Activated naive CD8-positive, alpha-beta T cell treated with anti-CD3 and anti-CD28 coated beads for 36 hours (primary cell): ENCODE measurements at regions not wholly inside any gene's neighbourhood (a gene's known extent, or its start where the extent isn't known, plus 50 kb on each side); places are given as distances from the start of the nearest gene placed in this dataset.
A peak's percentile ranks its signal among the peaks of the same experiment; 100 is the strongest.
"Not testable (repeated sequence)": the region's sequence is repeated elsewhere in the genome, so short reads cannot be mapped to it uniquely, and the experiment has no call there.

Experiments used
- DNase-seq: peaks from one replicate; pipeline ENCODE4 v3.0.0; 2021
- H3K27ac Mint-ChIP-seq: one replicate; pipeline ENCODE4 v1.8.0; 2022; ENCODE audit warnings: mild to moderate bottlenecking, moderate library complexity, mixed read lengths
- H3K27me3 Mint-ChIP-seq: one replicate; pipeline ENCODE4 v1.8.0; 2022; ENCODE audit warnings: mild to moderate bottlenecking, mixed read lengths
- H3K36me3 Mint-ChIP-seq: one replicate; pipeline ENCODE4 v1.8.0; 2021; ENCODE audit warnings: mild to moderate bottlenecking, mixed read lengths
- H3K4me1 Mint-ChIP-seq: one replicate; pipeline ENCODE4 v1.8.0; 2021; ENCODE audit warnings: mixed read lengths
- H3K4me3 Mint-ChIP-seq: one replicate; pipeline ENCODE4 v1.8.0; 2022; ENCODE audit warnings: mild to moderate bottlenecking, moderate library complexity, mixed read lengths
- H3K9me3 Mint-ChIP-seq: one replicate; pipeline ENCODE4 v1.8.0; 2022; ENCODE audit warnings: mixed read lengths

- no peaks in the 10 kb centered on the region for H3K9me3 Mint-ChIP-seq
- DNase-seq = no peak
- H3K4me1 Mint-ChIP-seq = no peaks in the 10 kb centered on the region
- no peak overlapping the region for H3K27ac Mint-ChIP-seq
- no peaks in the 10 kb centered on the region for H3K36me3 Mint-ChIP-seq
- no peak overlapping the region for H3K4me3 Mint-ChIP-seq
- H3K27me3 Mint-ChIP-seq = no peaks in the 10 kb centered on the region
Observed at GRCh38 chr2:191501561-191502168, 176.3 kb upstream of the NABP1 start.

- Mint-ChIP-seq H3K27ac (no peak overlapping the region), H3K4me1 (no peaks in the 10 kb centered on the region), H3K27me3 (no peaks in the 10 kb centered on the region), H3K4me3 (no peak overlapping the region), H3K9me3 (peaks cover 5% of the 10 kb centered on the region), H3K36me3 (peaks cover 2% of the 10 kb centered on the region)
- no peak for DNase-seq
Observed at GRCh38 chr2:191506515-191506914, 171.4 kb upstream of the NABP1 start.

GRCh38 chr2:191507252-191507853, 170.6 kb upstream of the NABP1 start:
- H3K9me3 Mint-ChIP-seq, H3K4me1 Mint-ChIP-seq, H3K27ac Mint-ChIP-seq, DNase-seq, H3K36me3 Mint-ChIP-seq, H3K4me3 Mint-ChIP-seq, H3K27me3 Mint-ChIP-seq: not testable (repeated sequence)

GRCh38 chr2:191508738-191509137, 169.2 kb upstream of the NABP1 start:
- Mint-ChIP-seq H3K27ac (no peak overlapping the region), H3K4me3 (no peak overlapping the region), H3K4me1 (no peaks in the 10 kb centered on the region), H3K9me3 (peaks cover 5% of the 10 kb centered on the region), H3K27me3 (no peaks in the 10 kb centered on the region), H3K36me3 (peaks cover 2% of the 10 kb centered on the region)
- DNase-seq = no peak

- Mint-ChIP-seq H3K4me1 (no peaks in the 10 kb centered on the region), H3K27ac (no peak overlapping the region), H3K36me3 (peaks cover 2% of the 10 kb centered on the region), H3K27me3 (no peaks in the 10 kb centered on the region), H3K9me3 (peaks cover 5% of the 10 kb centered on the region), H3K4me3 (no peak overlapping the region)
- DNase-seq = no peak
Observed at GRCh38 chr2:191512216-191512835, 165.6 kb upstream of the NABP1 start.

GRCh38 chr2:191512874-191513273, 165.1 kb upstream of the NABP1 start:
- Mint-ChIP-seq H3K27ac (no peak overlapping the region), H3K27me3 (no peaks in the 10 kb centered on the region), H3K9me3 (peaks cover under 1% of the 10 kb centered on the region), H3K4me1 (no peaks in the 10 kb centered on the region), H3K4me3 (no peak overlapping the region), H3K36me3 (no peaks in the 10 kb centered on the region)
- DNase-seq = no peak

- Mint-ChIP-seq H3K36me3 (no peaks in the 10 kb centered on the region), H3K4me3 (no peak overlapping the region), H3K27me3 (peaks cover 5% of the 10 kb centered on the region), H3K4me1 (no peaks in the 10 kb centered on the region), H3K27ac (no peak overlapping the region), H3K9me3 (peaks cover 3% of the 10 kb centered on the region)
- no peak for DNase-seq
Observed at GRCh38 chr2:191514613-191515012, 163.3 kb upstream of the NABP1 start.

GRCh38 chr2:191515551-191515950, 162.4 kb upstream of the NABP1 start:
- Mint-ChIP-seq H3K27ac (no peak overlapping the region), H3K9me3 (peaks cover 3% of the 10 kb centered on the region), H3K4me3 (no peak overlapping the region), H3K27me3 (peaks cover 5% of the 10 kb centered on the region), H3K36me3 (no peaks in the 10 kb centered on the region), H3K4me1 (no peaks in the 10 kb centered on the region)
- DNase-seq = no peak

- Mint-ChIP-seq H3K27me3 (peaks cover 5% of the 10 kb centered on the region), H3K4me3 (no peak overlapping the region), H3K9me3 (peaks cover 3% of the 10 kb centered on the region), H3K36me3 (no peaks in the 10 kb centered on the region), H3K27ac (no peak overlapping the region), H3K4me1 (no peaks in the 10 kb centered on the region)
- no peak for DNase-seq
Observed at GRCh38 chr2:191516260-191516659, 161.7 kb upstream of the NABP1 start.

- Mint-ChIP-seq H3K27me3 (peaks cover 5% of the 10 kb centered on the region), H3K27ac (no peak overlapping the region), H3K4me1 (no peaks in the 10 kb centered on the region), H3K4me3 (no peak overlapping the region), H3K9me3 (peaks cover 3% of the 10 kb centered on the region), H3K36me3 (no peaks in the 10 kb centered on the region)
- DNase-seq = no peak
Observed at GRCh38 chr2:191521608-191522208, 156.2 kb upstream of the NABP1 start.

GRCh38 chr2:191522478-191523120, 155.3 kb upstream of the NABP1 start:
- no peak for DNase-seq
- Mint-ChIP-seq H3K27ac (no peak overlapping the region), H3K9me3 (peaks cover 3% of the 10 kb centered on the region), H3K27me3 (peaks cover 5% of the 10 kb centered on the region), H3K36me3 (no peaks in the 10 kb centered on the region), H3K4me3 (no peak overlapping the region), H3K4me1 (no peaks in the 10 kb centered on the region)

- H3K27ac Mint-ChIP-seq = no peak overlapping the region
- H3K4me1 Mint-ChIP-seq = peaks cover 6% of the 10 kb centered on the region
- H3K36me3 Mint-ChIP-seq = no peaks in the 10 kb centered on the region
- no peaks in the 10 kb centered on the region for H3K9me3 Mint-ChIP-seq
- H3K4me3 Mint-ChIP-seq = no peak overlapping the region
- no peak for DNase-seq
- H3K27me3 Mint-ChIP-seq = no peaks in the 10 kb centered on the region
Observed at GRCh38 chr2:191526091-191526490, 151.8 kb upstream of the NABP1 start.

GRCh38 chr2:191526536-191526935, 151.4 kb upstream of the NABP1 start:
- no peak for DNase-seq
- H3K27ac Mint-ChIP-seq = no peak overlapping the region

GRCh38 chr2:191526953-191527556, 150.9 kb upstream of the NABP1 start:
- H3K4me3 Mint-ChIP-seq = no peak overlapping the region
- H3K27ac Mint-ChIP-seq = no peak overlapping the region
- peaks cover 6% of the 10 kb centered on the region for H3K4me1 Mint-ChIP-seq
- no peaks in the 10 kb centered on the region for H3K9me3 Mint-ChIP-seq
- no peaks in the 10 kb centered on the region for H3K27me3 Mint-ChIP-seq
- no peak for DNase-seq
- H3K36me3 Mint-ChIP-seq = no peaks in the 10 kb centered on the region

More at GRCh38 chr2:191526536-191526935, 151.4 kb upstream of the NABP1 start:
- no peaks in the 10 kb centered on the region for H3K9me3 Mint-ChIP-seq
- H3K4me1 Mint-ChIP-seq = peaks cover 6% of the 10 kb centered on the region
- H3K4me3 Mint-ChIP-seq = no peak overlapping the region
- no peaks in the 10 kb centered on the region for H3K27me3 Mint-ChIP-seq
- no peaks in the 10 kb centered on the region for H3K36me3 Mint-ChIP-seq

- peak; percentile 9 for DNase-seq
- Mint-ChIP-seq H3K36me3 (no peaks in the 10 kb centered on the region), H3K27ac (no peak overlapping the region), H3K9me3 (no peaks in the 10 kb centered on the region), H3K27me3 (no peaks in the 10 kb centered on the region), H3K4me3 (no peak overlapping the region), H3K4me1 (peaks cover 6% of the 10 kb centered on the region)
Observed at GRCh38 chr2:191530618-191531017, 147.3 kb upstream of the NABP1 start.
